ENCODE measurements at regions not wholly inside any gene's neighbourhood (a gene's known extent, or its start where the extent isn't known, plus 50 kb on each side); places are given as distances from the start of the nearest gene placed in this dataset.

DNA sequence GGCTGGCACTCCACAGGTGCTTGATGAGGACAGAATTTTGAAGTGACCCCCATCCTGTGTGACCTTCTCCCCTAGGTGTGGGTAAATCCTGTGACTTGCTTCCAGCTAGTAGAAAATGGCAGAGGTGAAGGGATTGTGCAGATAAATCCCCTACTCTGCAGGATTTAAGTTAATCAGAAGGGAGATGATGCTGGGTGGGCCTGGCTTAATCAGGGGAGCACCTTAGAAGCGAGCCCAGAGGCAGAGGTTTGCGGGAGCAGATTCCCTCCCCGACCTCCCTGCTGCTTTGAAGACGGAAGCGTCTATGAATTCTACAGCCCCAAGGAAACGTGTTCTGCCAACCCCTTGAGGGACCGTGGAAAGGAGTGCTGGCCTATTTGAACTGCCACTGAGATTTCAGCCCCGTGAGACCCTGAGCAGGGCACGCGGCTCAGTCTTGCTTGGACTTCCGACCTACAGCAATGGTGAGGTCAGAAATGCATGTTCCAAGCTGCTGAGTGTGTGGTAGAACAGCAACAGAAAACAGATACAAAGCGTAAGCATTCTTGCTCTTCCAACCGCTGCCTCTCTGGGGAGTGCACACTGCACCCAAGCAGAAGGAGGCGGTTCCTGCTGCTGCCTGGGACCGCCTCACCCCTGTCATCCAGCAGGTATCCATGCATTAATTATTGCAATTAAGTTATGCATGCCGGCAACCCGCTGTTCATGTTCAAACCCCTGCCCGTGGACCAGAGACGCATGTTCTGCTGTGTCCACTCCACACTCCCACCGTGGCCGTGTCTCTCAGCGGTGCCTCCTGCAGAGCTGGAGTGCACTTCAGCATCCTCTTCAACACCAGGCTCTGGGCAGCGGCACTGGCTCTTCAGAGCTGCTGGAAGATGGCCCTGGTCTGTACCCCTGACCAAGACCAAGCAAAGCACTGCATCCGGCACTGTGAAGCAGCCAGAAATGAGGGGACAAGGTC is 54.6 kb upstream of the RXRA start:
- DNase-seq (ENCODE audit: low read depth in 2 of 2) = no peak

GRCh38 chr9:134272302-134273023 is 53.8 kb upstream of the RXRA start:
- no peak for DNase-seq (ENCODE audit: low read depth in 2 of 2)

- no peak for DNase-seq (ENCODE audit: low read depth in 2 of 2)
Observed at GRCh38 chr9:134273647-134274046, 52.6 kb upstream of the RXRA start.

DNA sequence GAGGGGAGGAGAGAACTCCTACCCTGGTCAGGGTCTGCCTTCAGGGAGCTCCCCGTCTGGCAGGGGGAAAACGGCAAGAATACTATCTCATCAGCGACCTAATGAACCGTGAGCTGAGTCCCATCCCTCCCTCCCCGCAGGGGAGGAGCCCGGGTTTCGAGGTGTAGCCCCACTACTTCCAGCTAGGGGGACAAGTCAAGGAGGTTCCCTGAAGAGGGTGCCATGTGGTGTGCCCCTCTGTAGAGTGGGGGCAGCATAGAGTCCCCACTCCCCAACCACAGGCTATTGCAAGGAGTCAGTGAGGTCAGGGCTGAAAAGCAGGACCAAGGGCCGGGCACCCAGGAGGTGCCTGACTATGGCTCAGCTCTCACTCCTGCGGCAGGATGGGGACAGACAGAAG is 50.9 kb upstream of the RXRA start:
- DNase-seq (ENCODE audit: low read depth in 2 of 2) = no peak

GRCh38 chr9:134276453-134277245 is 49.6 kb upstream of the RXRA start:
- DNase-seq (ENCODE audit: low read depth in 2 of 2) = no peak
